GM23338 (cell line): ENCODE measurements at regions not wholly inside any gene's neighbourhood (a gene's known extent, or its start where the extent isn't known, plus 50 kb on each side); places are given as distances from the start of the nearest gene placed in this dataset.
"Not testable (repeated sequence)": the region's sequence is repeated elsewhere in the genome, so short reads cannot be mapped to it uniquely, and the experiment has no call there.

ENCODE experiments used
- ATAC-seq: fragments of 200-7000 bp; cut with Tn5 transposase; 3 replicates; pipeline ENCODE4 v1.9.1; 2020
- DNase-seq: peaks from one replicate; pipeline ENCODE4 v3.0.0-alpha.2; 2015; ENCODE audit warnings: low spot score
- H2AFZ ChIP-seq: fragments of 200-600 bp; sonication (generic); 2 replicates; pipeline ENCODE4 v1.8.0; 2016; ENCODE audit warnings: antibody characterized with exemption, mild to moderate bottlenecking, moderate library complexity
- H3F3A ChIP-seq: fragments of 200-600 bp; sonication (generic); replicated peaks from 2 replicates; pipeline ENCODE4 v1.8.0; 2017; ENCODE audit warnings: antibody characterized with exemption, mixed run types, low read depth
- H3K27ac ChIP-seq: fragments of 200-600 bp; sonication (generic); 2 replicates; pipeline ENCODE4 v1.6.1; 2016; ENCODE audit warnings: low read depth
- H3K27me3 ChIP-seq: fragments of 200-600 bp; sonication (generic); 2 replicates; pipeline ENCODE4 v1.8.0; 2016; ENCODE audit warnings: mild to moderate bottlenecking, mixed run types, moderate library complexity; ENCODE audit not compliant: insufficient read depth
- H3K36me3 ChIP-seq: fragments of 200-600 bp; sonication (generic); 2 replicates; pipeline ENCODE4 v1.8.0; 2016; ENCODE audit warnings: mild to moderate bottlenecking; ENCODE audit not compliant: insufficient read depth
- H3K4me1 ChIP-seq: fragments of 200-600 bp; sonication (generic); 2 replicates; pipeline ENCODE4 v1.8.0; 2016; ENCODE audit warnings: mild to moderate bottlenecking, moderate library complexity; ENCODE audit not compliant: insufficient read depth
- H3K4me2 ChIP-seq: fragments of 200-600 bp; sonication (generic); 2 replicates; pipeline ENCODE4 v1.7.1; 2017; ENCODE audit warnings: mixed run types
- H3K4me3 ChIP-seq: fragments of 200-600 bp; sonication (generic); 2 replicates; pipeline ENCODE4 v1.6.1; 2016; ENCODE audit warnings: mixed run types
- H3K79me2 ChIP-seq: fragments of 200-600 bp; sonication (generic); replicated peaks from 2 replicates; pipeline ENCODE4 v1.8.0; 2017; ENCODE audit warnings: mild to moderate bottlenecking; ENCODE audit not compliant: insufficient read depth
- H3K9me2 ChIP-seq: fragments of 200-600 bp; sonication (generic); 2 replicates; pipeline ENCODE4 v1.8.0; 2017; ENCODE audit not compliant: insufficient read depth
- H4K20me1 ChIP-seq: fragments of 200-600 bp; sonication (generic); replicated peaks from 2 replicates; pipeline ENCODE4 v1.8.0; 2017; ENCODE audit warnings: mild to moderate bottlenecking; ENCODE audit not compliant: insufficient read depth
- H3K27ac Mint-ChIP-seq: 2 replicates; pipeline ENCODE4 v1.8.0; 2020; ENCODE audit warnings: inconsistent platforms, mild to moderate bottlenecking, moderate library complexity, mixed read lengths
- H3K27me3 Mint-ChIP-seq: 3 replicates; pipeline ENCODE4 v1.8.0; 2022; ENCODE audit warnings: low read depth, mild to moderate bottlenecking, moderate library complexity, mixed read lengths, inconsistent platforms; ENCODE audit not compliant: insufficient read depth, poor library complexity
- H3K36me3 Mint-ChIP-seq: 3 replicates; pipeline ENCODE4 v1.8.0; 2021; ENCODE audit warnings: low read depth, mild to moderate bottlenecking, inconsistent platforms, moderate library complexity, mixed read lengths
- H3K4me1 Mint-ChIP-seq: 3 replicates; pipeline ENCODE4 v1.8.0; 2020; ENCODE audit warnings: mild to moderate bottlenecking, inconsistent platforms, mixed read lengths
- H3K4me3 Mint-ChIP-seq: 3 replicates; pipeline ENCODE4 v1.8.0; 2021; ENCODE audit warnings: moderate library complexity, mild to moderate bottlenecking, inconsistent platforms, mixed read lengths
- H3K9me3 Mint-ChIP-seq: 3 replicates; pipeline ENCODE4 v1.8.0; 2020; ENCODE audit warnings: moderate library complexity, mild to moderate bottlenecking, inconsistent platforms, mixed read lengths
- CREB1 ChIP-seq: fragments of 250-450 bp; sonication (Bioruptor Pico); IDR thresholded peaks from 2 replicates; pipeline ENCODE4 v1.5.0; 2020; ENCODE audit warnings: low read depth, mild to moderate bottlenecking, moderate library complexity
- CTCF ChIP-seq, 2 experiments: fragments of 200-600 bp in 1 of 2; sonication (generic) in 1 of 2; conservative IDR thresholded peaks; 2 replicates each; pipeline versions ENCODE4 v1.5.1 to v1.6.1; 2016 to 2017; ENCODE audit warnings: antibody characterized with exemption in 2 of 2, low read depth in 2 of 2, mild to moderate bottlenecking in 2 of 2, moderate library complexity in 1 of 2
- ETS1 ChIP-seq: IDR thresholded peaks from 2 replicates; pipeline ENCODE4 v1.6.1; 2016; ENCODE audit warnings: antibody characterized with exemption
- EZH2 ChIP-seq: fragments of 200-600 bp; sonication (generic); IDR thresholded peaks from one replicate; pipeline ENCODE4 v1.8.0; 2017; ENCODE audit warnings: antibody characterized with exemption, mild to moderate bottlenecking, low read depth; ENCODE audit not compliant: unreplicated experiment
- JUNB ChIP-seq: IDR thresholded peaks from one replicate; pipeline ENCODE4 v1.6.1; 2016; ENCODE audit warnings: antibody characterized with exemption; ENCODE audit not compliant: unreplicated experiment
- NANOG ChIP-seq: IDR thresholded peaks from 2 replicates; pipeline ENCODE4 v1.6.1; 2016; ENCODE audit warnings: antibody characterized with exemption, borderline replicate concordance
- POLR2AphosphoS5 ChIP-seq: IDR thresholded peaks from 2 replicates; pipeline ENCODE4 v1.6.1; 2016; ENCODE audit warnings: antibody characterized with exemption, low read depth
- REST ChIP-seq: IDR thresholded peaks from one replicate; pipeline ENCODE4 v1.6.1; 2018; ENCODE audit warnings: antibody characterized with exemption; ENCODE audit not compliant: unreplicated experiment
- ZNF331 ChIP-seq: fragments of 250-450 bp; sonication (Bioruptor Pico); IDR thresholded peaks from 2 replicates; pipeline ENCODE4 v1.5.0; 2020; ENCODE audit warnings: low read depth, mild to moderate bottlenecking, moderate library complexity
- ZNF462 ChIP-seq: fragments of 250-450 bp; sonication (Bioruptor Pico); IDR thresholded peaks from 2 replicates; pipeline ENCODE4 v1.5.0; 2020; ENCODE audit warnings: mild to moderate bottlenecking, moderate library complexity

- H3K79me2 ChIP-seq, H3K4me2 ChIP-seq, H3K4me3 Mint-ChIP-seq, H3K4me1 ChIP-seq, H3K27ac ChIP-seq, DNase-seq, H2AFZ ChIP-seq, ATAC-seq, H3K4me1 Mint-ChIP-seq, H3K27ac Mint-ChIP-seq, H4K20me1 ChIP-seq, H3K27me3 ChIP-seq, H3K36me3 ChIP-seq, H3K9me2 ChIP-seq, H3F3A ChIP-seq, H3K27me3 Mint-ChIP-seq, H3K4me3 ChIP-seq: not testable (repeated sequence)
- Mint-ChIP-seq H3K36me3 (peaks cover 24% of the 10 kb centered on the region; the same call in 2 of the 3 replicates), H3K9me3 (peaks cover 38% of the 10 kb centered on the region)
Measured at GRCh38 chr9:106260908-106261307, 566.6 kb downstream of the TMEM38B start.

- no peaks in the 10 kb centered on the region; the same call in 2 of the 3 replicates for H3K9me3 Mint-ChIP-seq
- ATAC-seq: no peak
Measured at GRCh38 chr9:106277966-106278365, 583.6 kb downstream of the TMEM38B start.

More at GRCh38 chr9:106277966-106278365, 583.6 kb downstream of the TMEM38B start:
- DNase-seq: no peak
- Histone ChIP-seq H4K20me1 (no peaks in the 10 kb centered on the region), H3K4me2 (no peak overlapping the region), H3K4me1 (no peaks in the 10 kb centered on the region), H3K27me3 (no peaks in the 10 kb centered on the region), H3F3A (no peaks in the 10 kb centered on the region), H3K36me3 (no peaks in the 10 kb centered on the region), H3K4me3 (no peak overlapping the region), H3K9me2 (no peaks in the 10 kb centered on the region; the same call in 1 of the 2 replicates), H3K79me2 (no peaks in the 10 kb centered on the region), H2AFZ (peak overlapping the region; percentile 40; the same call in 1 of the 2 replicates), H3K27ac (no peak overlapping the region)
- H3K4me3 Mint-ChIP-seq: no peak overlapping the region
- no peak overlapping the region for H3K27ac Mint-ChIP-seq
- no peaks in the 10 kb centered on the region for H3K36me3 Mint-ChIP-seq
- TF ChIP-seq NANOG (no peak), EZH2 (no peak), ETS1 (no peak), JUNB (no peak), CTCF (conservative IDR thresholded peaks at IDR 0.05; ENCODE audit: low read depth in 2 of 2) (no peak), ZNF331 (no peak), POLR2AphosphoS5 (no peak), ZNF462 (no peak), CREB1 (no peak), REST (no peak)
- H3K4me1 Mint-ChIP-seq: no peaks in the 10 kb centered on the region
- H3K27me3 Mint-ChIP-seq: no peaks in the 10 kb centered on the region
